VCaP (cell line): ENCODE measurements at regions not wholly inside any gene's neighbourhood (a gene's known extent, or its start where the extent isn't known, plus 50 kb on each side); places are given as distances from the start of the nearest gene placed in this dataset.

Experiments
- H3K27ac ChIP-seq: fragments of 450-650 bp; 2 replicates; pipeline ENCODE4 v1.5.1; 2017
- CTCF ChIP-seq: fragments of 450-650 bp; conservative IDR thresholded peaks from 2 replicates; pipeline ENCODE4 v1.5.1; 2017; ENCODE audit warnings: mild to moderate bottlenecking, moderate library complexity

GRCh38 chr6:21710216-21710615, 116.7 kb downstream of the SOX4 start:
- H3K27ac ChIP-seq = no peak overlapping the region
- TF ChIP-seq CTCF = no peak

GRCh38 chr6:21710908-21711627, 117.5 kb downstream of the SOX4 start:
- no peak overlapping the region for H3K27ac ChIP-seq
- TF ChIP-seq CTCF = no peak

GRCh38 chr6:21712213-21712612, 118.7 kb downstream of the SOX4 start:
- no peak for TF ChIP-seq CTCF
- no peak overlapping the region for H3K27ac ChIP-seq

- no peak for TF ChIP-seq CTCF
- H3K27ac ChIP-seq = no peak overlapping the region
Measured at GRCh38 chr6:21713481-21713880, 119.9 kb downstream of the SOX4 start.

- no peak overlapping the region for H3K27ac ChIP-seq
- no peak for TF ChIP-seq CTCF
Measured at GRCh38 chr6:21715180-21715579, 121.6 kb downstream of the SOX4 start.

GRCh38 chr6:21722510-21722909, 129.0 kb downstream of the SOX4 start:
- H3K27ac ChIP-seq = no peak overlapping the region

GRCh38 chr6:21726676-21727075, 133.1 kb downstream of the SOX4 start:
- no peak overlapping the region for H3K27ac ChIP-seq
- no peak for TF ChIP-seq CTCF

More at GRCh38 chr6:21722510-21722909, 129.0 kb downstream of the SOX4 start:
- TF ChIP-seq CTCF = no peak
